ENCODE measurements at regions not wholly inside any gene's neighbourhood (a gene's known extent, or its start where the extent isn't known, plus 50 kb on each side); places are given as distances from the start of the nearest gene placed in this dataset.
"Not testable (repeated sequence)": the region's sequence is repeated elsewhere in the genome, so short reads cannot be mapped to it uniquely, and the experiment has no call there.

DNA sequence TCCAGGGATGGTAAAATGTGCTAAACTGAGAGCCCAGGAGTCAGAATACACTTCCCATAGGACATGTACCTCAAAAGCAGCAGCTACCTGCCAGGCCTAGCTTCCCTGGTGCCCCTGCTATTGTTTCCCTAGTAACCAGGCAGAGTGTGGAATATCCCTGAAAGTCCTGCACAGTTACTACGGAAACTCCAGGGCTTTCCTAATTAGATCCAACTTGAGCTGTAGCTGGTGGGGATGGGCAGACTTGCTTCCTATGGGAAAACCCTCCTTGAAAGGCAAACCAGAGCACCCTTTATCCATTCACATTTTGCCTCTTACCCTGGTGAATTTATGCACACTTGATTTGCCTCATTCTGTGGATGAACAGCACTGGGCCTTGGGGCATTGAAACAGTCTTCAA is 559.9 kb upstream of the PBX1 start:
- WGBS, 2 donors = 68 to 91% methylated on average over 1 of the region's 1 CpG

DNA sequence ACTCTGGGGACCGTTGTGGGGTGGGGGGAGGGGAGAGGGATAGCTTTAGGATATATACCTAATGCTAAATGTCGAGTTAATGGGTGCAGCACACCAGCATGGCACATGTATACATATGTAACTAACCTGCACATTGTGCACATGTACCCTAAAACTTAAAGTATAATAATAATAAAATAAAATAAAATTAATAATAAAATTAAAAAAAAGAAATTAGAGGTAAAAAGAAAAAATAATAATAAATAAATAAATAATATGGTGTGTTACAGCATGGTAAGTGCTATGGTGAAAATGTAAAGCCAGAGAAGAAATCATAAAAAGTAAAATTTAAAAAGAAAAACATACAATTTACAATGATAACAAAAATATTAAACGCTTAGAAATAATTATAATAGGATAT is 552.8 kb upstream of the PBX1 start:
- H3K4me3 ChIP-seq; DNase-seq; H3K9me3 ChIP-seq; H3K27me3 ChIP-seq; intact Hi-C loops (cut with DNase I; ENCODE audit: low total_unique reads); H3K4me1 ChIP-seq; H3K36me3 ChIP-seq (ENCODE audit: low read depth, missing control alignments); H3K27ac ChIP-seq: not testable (repeated sequence)
- 78 to 91% methylated on average over 3 of the region's 3 CpGs for WGBS, 2 donors

More for the DNA sequence above, 559.9 kb upstream of the PBX1 start:
- H3K4me1 ChIP-seq = no peaks in the 10 kb centered on the region
- intact Hi-C loops (cut with DNase I; ENCODE audit: low total_unique reads) = no loop called here
- H3K27ac ChIP-seq = no peak overlapping the region
- H3K4me3 ChIP-seq = no peak overlapping the region
- no peaks in the 10 kb centered on the region for H3K27me3 ChIP-seq
- H3K36me3 ChIP-seq (ENCODE audit: low read depth, missing control alignments) = no peaks in the 10 kb centered on the region
- DNase-seq = no peak
- TF ChIP-seq, protein P1, sequence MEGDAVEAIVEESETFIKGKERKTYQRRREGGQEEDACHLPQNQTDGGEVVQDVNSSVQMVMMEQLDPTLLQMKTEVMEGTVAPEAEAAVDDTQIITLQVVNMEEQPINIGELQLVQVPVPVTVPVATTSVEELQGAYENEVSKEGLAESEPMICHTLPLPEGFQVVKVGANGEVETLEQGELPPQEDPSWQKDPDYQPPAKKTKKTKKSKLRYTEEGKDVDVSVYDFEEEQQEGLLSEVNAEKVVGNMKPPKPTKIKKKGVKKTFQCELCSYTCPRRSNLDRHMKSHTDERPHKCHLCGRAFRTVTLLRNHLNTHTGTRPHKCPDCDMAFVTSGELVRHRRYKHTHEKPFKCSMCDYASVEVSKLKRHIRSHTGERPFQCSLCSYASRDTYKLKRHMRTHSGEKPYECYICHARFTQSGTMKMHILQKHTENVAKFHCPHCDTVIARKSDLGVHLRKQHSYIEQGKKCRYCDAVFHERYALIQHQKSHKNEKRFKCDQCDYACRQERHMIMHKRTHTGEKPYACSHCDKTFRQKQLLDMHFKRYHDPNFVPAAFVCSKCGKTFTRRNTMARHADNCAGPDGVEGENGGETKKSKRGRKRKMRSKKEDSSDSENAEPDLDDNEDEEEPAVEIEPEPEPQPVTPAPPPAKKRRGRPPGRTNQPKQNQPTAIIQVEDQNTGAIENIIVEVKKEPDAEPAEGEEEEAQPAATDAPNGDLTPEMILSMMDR (IDR thresholded peaks at IDR 0.05) = no peak
- TF ChIP-seq POLR2A (IDR thresholded peaks at IDR 0.05) = no peak
- H3K9me3 ChIP-seq = no peaks in the 10 kb centered on the region

DNA sequence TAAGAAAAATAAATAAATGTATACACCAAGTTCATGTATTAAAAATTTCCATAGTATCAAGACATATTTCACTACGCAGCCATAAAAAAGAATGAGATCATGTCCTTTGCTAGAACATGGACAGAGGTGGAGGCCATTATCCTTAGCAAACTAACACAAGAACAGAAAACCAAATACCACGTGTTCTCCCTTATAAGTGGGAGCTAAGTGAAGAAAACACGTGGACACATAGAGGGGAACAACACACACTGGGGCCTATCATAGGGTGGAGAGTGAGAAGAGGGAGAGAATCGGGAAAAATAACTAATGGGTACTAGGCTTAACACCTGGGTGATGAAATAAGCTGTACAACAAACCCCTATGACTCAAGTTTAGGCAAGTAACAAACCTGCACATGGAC is 552.4 kb upstream of the PBX1 start:
- Histone ChIP-seq H3K4me3 (no peak overlapping the region), H3K27ac (no peak overlapping the region), H3K27me3 (no peaks in the 10 kb centered on the region), H3K4me1 (no peaks in the 10 kb centered on the region), H3K9me3 (no peaks in the 10 kb centered on the region), H3K36me3 (ENCODE audit: low read depth, missing control alignments) (no peaks in the 10 kb centered on the region)
- intact Hi-C loops (cut with DNase I; ENCODE audit: low total_unique reads) = no loop called here
- WGBS, 2 donors = 83 to 92% methylated on average over 4 of the region's 4 CpGs
- TF ChIP-seq, protein P1 (IDR thresholded peaks at IDR 0.05) = no peak
- no peak for TF ChIP-seq POLR2A (IDR thresholded peaks at IDR 0.05)
- DNase-seq = no peak

DNA sequence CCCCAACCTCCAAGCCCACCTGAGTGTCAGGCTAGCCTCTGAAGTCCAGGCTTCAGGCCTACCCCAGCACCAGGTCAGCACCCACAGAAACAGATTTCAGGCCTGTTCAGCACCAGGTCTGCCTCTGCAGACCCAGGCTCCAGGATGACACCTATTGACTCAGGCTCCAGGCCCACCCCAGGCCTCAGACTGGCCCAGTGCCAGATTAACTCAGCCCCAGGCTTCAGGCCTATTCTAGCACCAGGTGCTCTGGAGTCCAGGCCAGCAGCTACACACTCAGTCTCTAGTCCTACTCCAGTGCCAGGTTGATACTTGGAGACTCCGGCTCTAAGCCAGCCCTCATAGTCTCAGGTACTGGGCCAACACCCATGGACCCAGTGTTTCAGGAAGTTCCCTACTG is 541.7 kb upstream of the PBX1 start:
- H3K4me1 ChIP-seq = no peaks in the 10 kb centered on the region
- WGBS, 2 donors = 88% methylated on average over 1 of the region's 1 CpG; no CpG with 5 or more reads in 1 of the 2 donors
- TF ChIP-seq POLR2A (IDR thresholded peaks at IDR 0.05) = no peak

DNA sequence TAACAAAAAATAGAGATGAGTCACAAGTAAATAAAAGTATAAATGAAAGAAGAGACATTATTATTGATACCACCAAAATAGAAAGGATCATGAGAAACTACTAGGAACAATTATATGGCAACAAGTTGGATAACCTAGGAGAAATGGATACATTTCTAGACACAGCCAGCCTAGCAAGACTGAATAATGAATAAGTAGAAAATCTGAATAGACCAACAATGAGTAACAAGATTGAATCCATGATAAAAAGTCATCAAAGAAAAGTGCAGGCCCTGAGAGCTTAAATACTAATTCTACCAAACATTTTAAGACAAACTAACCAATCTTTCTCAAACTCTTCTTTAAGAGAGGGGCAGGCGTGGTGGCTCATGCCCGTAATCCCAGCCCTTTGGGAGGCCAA is 538.6 kb upstream of the PBX1 start:
- no peaks in the 10 kb centered on the region for H3K27me3 ChIP-seq
- H3K36me3 ChIP-seq (ENCODE audit: low read depth, missing control alignments) = no peaks in the 10 kb centered on the region
- WGBS, 2 donors = 61 to 71% methylated on average over 2 of the region's 2 CpGs
- no peak overlapping the region for H3K4me3 ChIP-seq
- DNase-seq = no peak
- no peak overlapping the region for H3K27ac ChIP-seq
- no peak for TF ChIP-seq POLR2A (IDR thresholded peaks at IDR 0.05)
- TF ChIP-seq, protein P1 (IDR thresholded peaks at IDR 0.05) = no peak
- no peaks in the 10 kb centered on the region for H3K9me3 ChIP-seq
- no peaks in the 10 kb centered on the region for H3K4me1 ChIP-seq
- intact Hi-C loops (cut with DNase I; ENCODE audit: low total_unique reads) = no loop called here

More for the DNA sequence above, 541.7 kb upstream of the PBX1 start:
- Histone ChIP-seq H3K36me3 (ENCODE audit: low read depth, missing control alignments) (no peaks in the 10 kb centered on the region), H3K4me3 (no peak overlapping the region), H3K27ac (no peak overlapping the region), H3K9me3 (no peaks in the 10 kb centered on the region), H3K27me3 (no peaks in the 10 kb centered on the region)
- DNase-seq = no peak
- intact Hi-C loops (cut with DNase I; ENCODE audit: low total_unique reads) = no loop called here

DNA sequence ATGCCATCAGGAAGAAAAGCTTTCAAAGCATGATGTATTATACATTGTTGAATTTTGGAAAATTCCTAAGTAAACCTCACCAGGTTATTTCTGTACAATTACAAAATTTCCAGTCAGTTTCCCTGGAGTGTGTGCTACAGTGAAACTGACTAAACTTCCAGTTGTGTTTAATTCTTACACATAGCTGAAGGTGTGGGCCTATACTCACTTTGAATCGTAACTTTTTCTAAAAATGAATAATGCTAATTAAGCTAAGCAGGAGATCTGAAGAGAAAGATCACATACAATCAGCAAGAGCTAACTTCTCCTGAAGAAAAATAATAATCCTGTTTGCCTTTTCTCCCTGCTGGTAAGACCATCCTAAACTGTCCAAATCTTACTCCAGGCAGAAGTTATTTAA is 537.2 kb upstream of the PBX1 start:
- no peaks in the 10 kb centered on the region for H3K9me3 ChIP-seq
- H3K4me1 ChIP-seq = no peaks in the 10 kb centered on the region
- H3K27me3 ChIP-seq = no peaks in the 10 kb centered on the region
- intact Hi-C loops (cut with DNase I; ENCODE audit: low total_unique reads) = no loop called here
- 87 to 96% methylated on average over 1 of the region's 1 CpG for WGBS, 2 donors
- no peaks in the 10 kb centered on the region for H3K36me3 ChIP-seq (ENCODE audit: low read depth, missing control alignments)
- no peak overlapping the region for H3K27ac ChIP-seq
- TF ChIP-seq, protein P1 (IDR thresholded peaks at IDR 0.05) = no peak
- no peak for TF ChIP-seq POLR2A (IDR thresholded peaks at IDR 0.05)
- H3K4me3 ChIP-seq = no peak overlapping the region
- no peak for DNase-seq

All from testis (tissue), 2 donors.